Left forelimb (tissue), 1 donor: ENCODE measurements at regions not wholly inside any gene's neighbourhood (a gene's known extent, or its start where the extent isn't known, plus 50 kb on each side); places are given as distances from the start of the nearest gene placed in this dataset.

ENCODE experiments used
- DNase-seq: peaks from one replicate; pipeline ENCODE4 v3.0.0-alpha.2; 2018; ENCODE audit warnings: low spot score

- no peak for DNase-seq
Observed at GRCh38 chr4:31955346-31955745, 1235.2 kb downstream of the PCDH7 start.

GRCh38 chr4:31959972-31960371, 1239.8 kb downstream of the PCDH7 start:
- DNase-seq, result no peak

- no peak for DNase-seq
Observed at GRCh38 chr4:31964685-31965084, 1244.5 kb downstream of the PCDH7 start.

GRCh38 chr4:31968842-31969241, 1248.7 kb downstream of the PCDH7 start:
- no peak for DNase-seq

GRCh38 chr4:31974490-31975002, 1254.4 kb downstream of the PCDH7 start:
- DNase-seq, result no peak

- DNase-seq, result no peak
Observed at GRCh38 chr4:31979988-31980387, 1259.8 kb downstream of the PCDH7 start.

- DNase-seq, result no peak
Observed at GRCh38 chr4:31983246-31983645, 1263.1 kb downstream of the PCDH7 start.

- DNase-seq, result no peak
Observed at GRCh38 chr4:31983677-31984076, 1263.5 kb downstream of the PCDH7 start.

GRCh38 chr4:31984872-31985271, 1264.7 kb downstream of the PCDH7 start:
- no peak for DNase-seq

- no peak for DNase-seq
Observed at GRCh38 chr4:31995943-31996901, 1276.1 kb downstream of the PCDH7 start.

GRCh38 chr4:31998807-31999206, 1278.6 kb downstream of the PCDH7 start:
- no peak for DNase-seq

GRCh38 chr4:31999848-32000247, 1279.7 kb downstream of the PCDH7 start:
- no peak for DNase-seq

GRCh38 chr4:32000846-32001488, 1280.8 kb downstream of the PCDH7 start:
- DNase-seq, result no peak

- no peak for DNase-seq
Observed at GRCh38 chr4:32002037-32002747, 1282.0 kb downstream of the PCDH7 start.

GRCh38 chr4:32003548-32003947, 1283.4 kb downstream of the PCDH7 start:
- no peak for DNase-seq

- DNase-seq, result no peak
Observed at GRCh38 chr4:32010221-32010620, 1290.1 kb downstream of the PCDH7 start.

GRCh38 chr4:32022071-32022470, 1301.9 kb downstream of the PCDH7 start:
- no peak for DNase-seq

GRCh38 chr4:32025851-32026459, 1305.8 kb downstream of the PCDH7 start:
- DNase-seq, result no peak

GRCh38 chr4:32030406-32030805, 1310.2 kb downstream of the PCDH7 start:
- DNase-seq, result no peak

- DNase-seq, result no peak
Observed at GRCh38 chr4:32031026-32031425, 1310.9 kb downstream of the PCDH7 start.

- DNase-seq, result no peak
Observed at GRCh38 chr4:32032136-32032672, 1312.0 kb downstream of the PCDH7 start.

- DNase-seq, result no peak
Observed at GRCh38 chr4:32037399-32037798, 1317.2 kb downstream of the PCDH7 start.
